Muscle of back (tissue), 3 donors: ENCODE measurements at regions not wholly inside any gene's neighbourhood (a gene's known extent, or its start where the extent isn't known, plus 50 kb on each side); places are given as distances from the start of the nearest gene placed in this dataset.
A peak's percentile ranks its signal among the peaks of the same experiment; 100 is the strongest.

ENCODE experiments used
- DNase-seq, 3 donors: peaks; one replicate each; pipeline versions ENCODE4 v3.0.0 to v3.0.0-alpha.2; 2013

GRCh38 chr9:79806086-79806485 is 234.3 kb downstream of the TLE4 start:
- DNase-seq = peak in 1 of 3 donors; percentile 19

GRCh38 chr9:79801459-79801858 is 229.7 kb downstream of the TLE4 start:
- DNase-seq = no peak

- no peak for DNase-seq
Observed at GRCh38 chr9:79800578-79800977, 228.8 kb downstream of the TLE4 start.

- peak; percentile 73 to 78 (median 77) for DNase-seq
Observed at GRCh38 chr9:79799691-79800335, 228.0 kb downstream of the TLE4 start.

GRCh38 chr9:79798450-79798849 is 226.7 kb downstream of the TLE4 start:
- DNase-seq = no peak

- no peak for DNase-seq
Observed at GRCh38 chr9:79796411-79796810, 224.6 kb downstream of the TLE4 start.

- DNase-seq = no peak
Observed at GRCh38 chr9:79788662-79789061, 216.9 kb downstream of the TLE4 start.

GRCh38 chr9:79781263-79781662 is 209.5 kb downstream of the TLE4 start:
- DNase-seq = no peak

GRCh38 chr9:79780559-79780958 is 208.8 kb downstream of the TLE4 start:
- no peak for DNase-seq

GRCh38 chr9:79779901-79780300 is 208.1 kb downstream of the TLE4 start:
- DNase-seq = peak in 1 of 3 donors; percentile 20

- DNase-seq = no peak
Observed at GRCh38 chr9:79778581-79778980, 206.8 kb downstream of the TLE4 start.

- no peak for DNase-seq
Observed at GRCh38 chr9:79776581-79776980, 204.8 kb downstream of the TLE4 start.
